Keratinocyte (primary cell): ENCODE measurements at regions not wholly inside any gene's neighbourhood (a gene's known extent, or its start where the extent isn't known, plus 50 kb on each side); places are given as distances from the start of the nearest gene placed in this dataset.

ENCODE experiments used
- DNase-seq: peaks from one replicate; pipeline ENCODE4 v3.0.0-alpha.2; 2011; ENCODE audit warnings: low read depth, missing footprints, low spot score
- FAIRE-seq: peaks from 2 replicates; lab custom pipeline; 2011; peaks lifted over from hg19 to GRCh38; lab: Jason Lieb, UNC
- H2AFZ ChIP-seq: 2 replicates; pipeline ENCODE4 v1.6.0; 2012; ENCODE audit warnings: low read length, control low read depth, inconsistent platforms; ENCODE audit not compliant: control insufficient read depth
- H3K27ac ChIP-seq: 2 replicates; pipeline ENCODE4 v1.5.1; 2011; ENCODE audit warnings: low read length; ENCODE audit not compliant: control insufficient read depth, insufficient read depth
- H3K27me3 ChIP-seq: 3 replicates; pipeline ENCODE4 v1.6.0; 2011; ENCODE audit warnings: low read length; ENCODE audit not compliant: control insufficient read depth, insufficient read depth; ENCODE audit errors: extremely low read depth
- H3K36me3 ChIP-seq, 2 experiments: 2 replicates in 1 of 2; 3 replicates in 1 of 2; pipeline ENCODE4 v1.5.1; 2011; ENCODE audit warnings: low read length in 2 of 2, mild to moderate bottlenecking in 1 of 2; ENCODE audit not compliant: control insufficient read depth in 2 of 2, insufficient read depth in 2 of 2; ENCODE audit errors: extremely low read depth in 1 of 2
- H3K4me1 ChIP-seq: 3 replicates; pipeline ENCODE4 v1.5.1; 2011; ENCODE audit warnings: low read length; ENCODE audit not compliant: control insufficient read depth, insufficient read depth; ENCODE audit errors: extremely low read depth
- H3K4me2 ChIP-seq: 3 replicates; pipeline ENCODE4 v1.6.0; 2011; ENCODE audit warnings: low read depth, low read length; ENCODE audit not compliant: control insufficient read depth, insufficient read depth; ENCODE audit errors: extremely low read depth
- H3K4me3 ChIP-seq, 3 experiments: fragments of 200-600 bp in 1 of 3; sonication (generic) in 1 of 3; 2 replicates in 2 of 3; 3 replicates in 1 of 3; pipeline ENCODE4 v1.5.1; 2011 to 2016; ENCODE audit warnings: low read length in 3 of 3, mild to moderate bottlenecking in 3 of 3, control low read depth in 2 of 3, inconsistent platforms in 1 of 3, low read depth in 1 of 3, mixed read lengths in 1 of 3, mixed run types in 1 of 3, moderate library complexity in 1 of 3; ENCODE audit not compliant: control insufficient read depth in 2 of 3, insufficient read depth in 2 of 3; ENCODE audit errors: extremely low read depth in 1 of 3
- H3K79me2 ChIP-seq: 2 replicates; pipeline ENCODE4 v1.6.0; 2012; ENCODE audit warnings: low read length; ENCODE audit not compliant: control insufficient read depth, insufficient read depth
- H3K9ac ChIP-seq: 3 replicates; pipeline ENCODE4 v1.6.0; 2011; ENCODE audit warnings: low read length; ENCODE audit not compliant: control insufficient read depth, insufficient read depth; ENCODE audit errors: extremely low read depth
- H3K9me1 ChIP-seq: 3 replicates; pipeline ENCODE4 v1.6.0; 2011; ENCODE audit warnings: low read length; ENCODE audit not compliant: control insufficient read depth, insufficient read depth; ENCODE audit errors: extremely low read depth
- H3K9me3 ChIP-seq: 2 replicates; pipeline ENCODE4 v1.5.1; 2012; ENCODE audit warnings: low read depth, low read length; ENCODE audit not compliant: control insufficient read depth
- H4K20me1 ChIP-seq: 3 replicates; pipeline ENCODE4 v1.6.0; 2011; ENCODE audit warnings: low read length; ENCODE audit not compliant: control insufficient read depth, insufficient read depth; ENCODE audit errors: extremely low read depth
- CTCF ChIP-seq, 3 experiments: IDR thresholded peaks in 1 of 3; conservative IDR thresholded peaks in 1 of 3; optimal IDR thresholded peaks in 1 of 3; 2 replicates in 2 of 3; 3 replicates in 1 of 3; pipeline versions ENCODE3 to v1.5.1; 2011; ENCODE audit warnings: low read length in 3 of 3, mild to moderate bottlenecking in 3 of 3, moderate library complexity in 2 of 3, control low read depth in 1 of 3, inconsistent platforms in 1 of 3; ENCODE audit not compliant: insufficient read depth in 2 of 3; ENCODE audit errors: extremely low read depth in 1 of 3
- EZH2 ChIP-seq: IDR thresholded peaks from one replicate; pipeline ENCODE4 v1.6.1; 2012; ENCODE audit warnings: inconsistent platforms, mild to moderate bottlenecking, low read length, moderate library complexity
- dilution Hi-C: fragments of 300-500 bp; cut with MboI; formaldehyde crosslinking; loops from one replicate; pipeline ENCODE4 v1.7.0; 2020; ENCODE audit warnings: low sequenced_read_pairs; ENCODE audit not compliant: extremely low pct_ligation_motif_present

DNA sequence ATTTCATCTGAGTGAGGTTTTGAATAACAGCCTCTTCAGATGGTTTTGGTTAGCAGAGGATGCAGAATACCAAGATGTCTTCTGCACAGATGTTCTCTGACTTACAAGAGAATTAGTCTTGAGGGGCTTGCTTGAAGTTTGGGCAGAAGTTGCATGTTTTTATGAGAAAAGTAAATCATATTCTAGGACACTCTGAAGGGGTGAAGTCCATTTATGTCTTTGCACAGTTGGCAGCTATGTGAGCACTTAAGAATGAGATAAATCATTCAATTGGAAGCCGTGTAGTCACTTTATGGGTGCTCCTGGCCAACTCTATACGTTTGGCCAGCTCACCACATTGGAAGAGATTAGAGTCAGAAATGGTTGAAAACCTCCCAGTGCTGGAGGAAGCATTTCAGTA lies 252.7 kb upstream of the KCNIP4 start:
- H3K36me3 ChIP-seq, result no peaks in the 10 kb centered on the region
- H3K9ac ChIP-seq, result no peak overlapping the region
- no peak overlapping the region for H3K27ac ChIP-seq
- H4K20me1 ChIP-seq, result no peaks in the 10 kb centered on the region
- H3K79me2 ChIP-seq, result no peaks in the 10 kb centered on the region
- dilution Hi-C loops, result no loop called here
- H3K9me3 ChIP-seq, result no peaks in the 10 kb centered on the region
- no peak for TF ChIP-seq EZH2
- no peak for TF ChIP-seq CTCF (optimal IDR thresholded peaks at IDR 0.05 in 1 of 3, IDR thresholded peaks at IDR 0.05 in 1 of 3, conservative IDR thresholded peaks at IDR 0.05 in 1 of 3; ENCODE audit: extremely low read depth in 1 of 3, insufficient read depth in 2 of 3, low read length in 3 of 3)
- no peak overlapping the region for H3K4me3 ChIP-seq
- H3K4me2 ChIP-seq, result no peak overlapping the region
- H3K4me1 ChIP-seq, result no peaks in the 10 kb centered on the region
- no peak overlapping the region for H2AFZ ChIP-seq
- DNase-seq (no peak), FAIRE-seq (no peak)
- H3K27me3 ChIP-seq, result no peaks in the 10 kb centered on the region
- no peaks in the 10 kb centered on the region for H3K9me1 ChIP-seq

- H3K27ac ChIP-seq, result no peak overlapping the region
- TF ChIP-seq CTCF (optimal IDR thresholded peaks at IDR 0.05 in 1 of 3, IDR thresholded peaks at IDR 0.05 in 1 of 3, conservative IDR thresholded peaks at IDR 0.05 in 1 of 3; ENCODE audit: extremely low read depth in 1 of 3, insufficient read depth in 2 of 3, low read length in 3 of 3), result no peak
- TF ChIP-seq EZH2, result no peak
- no peaks in the 10 kb centered on the region for H3K9me3 ChIP-seq
- no peaks in the 10 kb centered on the region for H3K79me2 ChIP-seq
- FAIRE-seq (no peak), DNase-seq (no peak)
- H3K36me3 ChIP-seq, result no peaks in the 10 kb centered on the region
- H3K4me3 ChIP-seq, result no peak overlapping the region
- no peaks in the 10 kb centered on the region for H3K27me3 ChIP-seq
- no peaks in the 10 kb centered on the region for H4K20me1 ChIP-seq
- no peak overlapping the region for H3K4me2 ChIP-seq
- H2AFZ ChIP-seq, result no peak overlapping the region
- no peaks in the 10 kb centered on the region for H3K4me1 ChIP-seq
- dilution Hi-C loops, result no loop called here
- no peaks in the 10 kb centered on the region for H3K9me1 ChIP-seq
- no peak overlapping the region for H3K9ac ChIP-seq
Measured at GRCh38 chr4:22196551-22196950, 248.0 kb upstream of the KCNIP4 start.
